Esophagus muscularis mucosa (tissue), 4 donors: ENCODE measurements at regions not wholly inside any gene's neighbourhood (a gene's known extent, or its start where the extent isn't known, plus 50 kb on each side); places are given as distances from the start of the nearest gene placed in this dataset.

ENCODE experiments used
- DNase-seq: peaks from one replicate; pipeline ENCODE4 v3.0.0-alpha.2; 2017; ENCODE audit errors: extremely low spot score
- H3K27ac ChIP-seq, 4 donors: fragments of 200-600 bp; sonication (generic); replicated peaks in 1 of 4; 1 replicate in 3 of 4; 2 replicates in 1 of 4; pipeline ENCODE4 v1.5.1; 2016 to 2019; ENCODE audit warnings: mild to moderate bottlenecking in 1 of 4
- H3K27me3 ChIP-seq, 4 donors: fragments of 200-600 bp; sonication (generic); one replicate each; pipeline versions ENCODE4 v1.5.1 to v1.6.0; 2016 to 2019
- H3K36me3 ChIP-seq, 4 donors: fragments of 200-600 bp; sonication (generic); one replicate each; pipeline ENCODE4 v1.5.1; 2016 to 2019
- H3K4me1 ChIP-seq, 4 donors: fragments of 200-600 bp; sonication (generic); one replicate each; pipeline ENCODE4 v1.5.1; 2016 to 2019
- H3K4me3 ChIP-seq, 4 donors: fragments of 200-600 bp; sonication (generic); 1 replicate in 2 of 4; 2 replicates in 2 of 4; pipeline ENCODE4 v1.5.1; 2016 to 2019; ENCODE audit warnings: mild to moderate bottlenecking in 4 of 4, moderate library complexity in 1 of 4
- H3K9me3 ChIP-seq, 4 donors: fragments of 200-600 bp; sonication (generic); 1 replicate in 3 of 4; 2 replicates in 1 of 4; pipeline ENCODE4 v1.5.1; 2016 to 2019
- EP300 ChIP-seq: sonication (generic); formaldehyde crosslinking; IDR thresholded peaks from one replicate; pipeline ENCODE4 v1.6.1; 2017; ENCODE audit warnings: antibody characterized with exemption
- POLR2A ChIP-seq: fragments of 450-650 bp; IDR thresholded peaks from one replicate; pipeline ENCODE4 v1.6.1; 2017; ENCODE audit warnings: antibody characterized with exemption, moderate library complexity, mild to moderate bottlenecking, low read depth
- POLR2AphosphoS5 ChIP-seq, 2 donors: sonication (generic); formaldehyde crosslinking; IDR thresholded peaks; one replicate each; pipeline ENCODE4 v1.6.1; 2017; ENCODE audit warnings: antibody characterized with exemption in 2 of 2
- WGBS: methylation state at CpG from one replicate; pipeline ENCODE4 v1.1.5; 2018; 5-methylcytosine and 5-hydroxymethylcytosine counted together
- intact Hi-C: fragments of 100-400 bp; cut with DNase I; formaldehyde crosslinking; loops from one replicate; pipeline ENCODE4 v1.15.1; 2023
- TF ChIP-seq, protein P1 (sequence below), 3 experiments: fragments of 200-600 bp in 2 of 3; fragments of 450-650 bp in 1 of 3; sonication (generic) in 2 of 3; IDR thresholded peaks; one replicate each; pipeline ENCODE4 v1.5.1; 2017 to 2019; ENCODE audit warnings: antibody characterized with exemption in 3 of 3, mild to moderate bottlenecking in 2 of 3, moderate library complexity in 1 of 3

- Histone ChIP-seq H3K36me3 (no peaks in the 10 kb centered on the region), H3K4me1 (peaks cover 12 to 63% (median 49%) of the 10 kb centered on the region in 4 donors), H3K9me3 (no peaks in the 10 kb centered on the region), H3K27me3 (no peaks in the 10 kb centered on the region), H3K4me3 (no peak overlapping the region), H3K27ac (peak overlapping the region in 3 of 4 donors; percentile 79 to 85 (median 79))
- TF ChIP-seq EP300 = no peak
- TF ChIP-seq, protein P1, sequence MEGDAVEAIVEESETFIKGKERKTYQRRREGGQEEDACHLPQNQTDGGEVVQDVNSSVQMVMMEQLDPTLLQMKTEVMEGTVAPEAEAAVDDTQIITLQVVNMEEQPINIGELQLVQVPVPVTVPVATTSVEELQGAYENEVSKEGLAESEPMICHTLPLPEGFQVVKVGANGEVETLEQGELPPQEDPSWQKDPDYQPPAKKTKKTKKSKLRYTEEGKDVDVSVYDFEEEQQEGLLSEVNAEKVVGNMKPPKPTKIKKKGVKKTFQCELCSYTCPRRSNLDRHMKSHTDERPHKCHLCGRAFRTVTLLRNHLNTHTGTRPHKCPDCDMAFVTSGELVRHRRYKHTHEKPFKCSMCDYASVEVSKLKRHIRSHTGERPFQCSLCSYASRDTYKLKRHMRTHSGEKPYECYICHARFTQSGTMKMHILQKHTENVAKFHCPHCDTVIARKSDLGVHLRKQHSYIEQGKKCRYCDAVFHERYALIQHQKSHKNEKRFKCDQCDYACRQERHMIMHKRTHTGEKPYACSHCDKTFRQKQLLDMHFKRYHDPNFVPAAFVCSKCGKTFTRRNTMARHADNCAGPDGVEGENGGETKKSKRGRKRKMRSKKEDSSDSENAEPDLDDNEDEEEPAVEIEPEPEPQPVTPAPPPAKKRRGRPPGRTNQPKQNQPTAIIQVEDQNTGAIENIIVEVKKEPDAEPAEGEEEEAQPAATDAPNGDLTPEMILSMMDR (IDR thresholded peaks at IDR 0.05) = no peak
- no peak for TF ChIP-seq POLR2AphosphoS5 (IDR thresholded peaks at IDR 0.05)
- no peak for TF ChIP-seq POLR2A
- intact Hi-C loops = no loop called here
- 69% methylated on average over 2 of the region's 2 CpGs for WGBS
- DNase-seq = no peak
Observed at GRCh38 chr5:34505731-34506130, 150.4 kb upstream of the RAI14 start.

GRCh38 chr5:34507933-34508332 is 148.2 kb upstream of the RAI14 start:
- no peaks in the 10 kb centered on the region for H3K27me3 ChIP-seq
- no peaks in the 10 kb centered on the region for H3K9me3 ChIP-seq
- 92% methylated on average over 2 of the region's 2 CpGs for WGBS
- TF ChIP-seq POLR2AphosphoS5 (IDR thresholded peaks at IDR 0.05) (no peak), POLR2A (no peak), EP300 (no peak)
- TF ChIP-seq, protein P1 (IDR thresholded peaks at IDR 0.05) = no peak
- H3K27ac ChIP-seq = no peak overlapping the region
- H3K36me3 ChIP-seq = no peaks in the 10 kb centered on the region
- no peak for DNase-seq
- no peak overlapping the region for H3K4me3 ChIP-seq
- peaks cover 18 to 63% (median 51%) of the 10 kb centered on the region in 4 donors for H3K4me1 ChIP-seq
- intact Hi-C loops = no loop called here

DNA sequence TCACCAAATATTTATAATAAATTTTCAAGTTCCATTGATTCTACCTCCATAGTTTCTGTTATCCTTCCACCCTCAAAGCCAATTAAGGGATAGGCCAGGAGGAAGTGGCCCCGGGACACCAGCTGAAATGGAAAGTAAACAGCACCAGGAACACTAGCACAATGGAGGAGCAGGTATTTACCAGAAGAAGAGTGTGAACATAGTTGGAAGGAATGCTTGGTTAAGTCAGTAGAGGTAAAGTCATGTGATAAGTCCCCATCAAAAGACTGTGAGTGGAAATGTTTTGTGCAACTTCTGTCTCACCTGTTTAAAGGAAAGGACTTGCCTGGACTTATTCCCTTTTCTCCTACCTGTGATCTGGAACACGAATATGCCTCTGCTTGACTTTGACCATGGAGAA is 146.7 kb upstream of the RAI14 start:
- 83% methylated on average over 2 of the region's 2 CpGs for WGBS

GRCh38 chr5:34510002-34510401 is 146.1 kb upstream of the RAI14 start:
- Histone ChIP-seq H3K4me1 (peaks cover 6 to 43% (median 33%) of the 10 kb centered on the region in 4 donors), H3K27me3 (no peaks in the 10 kb centered on the region), H3K4me3 (no peak overlapping the region), H3K27ac (peak overlapping the region; percentile 72 to 77 (median 74)), H3K36me3 (no peaks in the 10 kb centered on the region), H3K9me3 (no peaks in the 10 kb centered on the region)
- no peak for DNase-seq
- intact Hi-C loops = no loop called here
- 49% methylated on average over 5 of the region's 5 CpGs for WGBS
- TF ChIP-seq POLR2A (no peak), EP300 (no peak), POLR2AphosphoS5 (IDR thresholded peaks at IDR 0.05) (no peak)
- TF ChIP-seq, protein P1 (IDR thresholded peaks at IDR 0.05) = no peak

More for the DNA sequence above, 146.7 kb upstream of the RAI14 start:
- Histone ChIP-seq H3K9me3 (no peaks in the 10 kb centered on the region), H3K36me3 (no peaks in the 10 kb centered on the region), H3K27me3 (no peaks in the 10 kb centered on the region), H3K4me1 (peaks cover 6 to 49% (median 36%) of the 10 kb centered on the region in 4 donors), H3K4me3 (no peak overlapping the region), H3K27ac (peak overlapping the region in 3 of 4 donors; percentile 72 to 77 (median 75))
- no peak for TF ChIP-seq EP300
- no peak for TF ChIP-seq POLR2AphosphoS5 (IDR thresholded peaks at IDR 0.05)
- TF ChIP-seq POLR2A = no peak
- intact Hi-C loops = no loop called here
- DNase-seq = no peak

- TF ChIP-seq POLR2A = no peak
- no peak for TF ChIP-seq POLR2AphosphoS5 (IDR thresholded peaks at IDR 0.05)
- TF ChIP-seq, protein P1 (IDR thresholded peaks at IDR 0.05) = no peak
- no peak for TF ChIP-seq EP300
- DNase-seq = no peak
- H3K9me3 ChIP-seq = no peaks in the 10 kb centered on the region
- intact Hi-C loops = no loop called here
- no peaks in the 10 kb centered on the region for H3K27me3 ChIP-seq
- H3K36me3 ChIP-seq = no peaks in the 10 kb centered on the region
- peaks cover 6 to 37% (median 29%) of the 10 kb centered on the region in 4 donors for H3K4me1 ChIP-seq
- no peak overlapping the region for H3K4me3 ChIP-seq
- peak overlapping the region; percentile 72 to 77 (median 74) for H3K27ac ChIP-seq
- WGBS = 65% methylated on average over 4 of the region's 4 CpGs
Observed at GRCh38 chr5:34511063-34511462, 145.1 kb upstream of the RAI14 start.
